ENCODE measurements at regions not wholly inside any gene's neighbourhood (a gene's known extent, or its start where the extent isn't known, plus 50 kb on each side); places are given as distances from the start of the nearest gene placed in this dataset.

DNA sequence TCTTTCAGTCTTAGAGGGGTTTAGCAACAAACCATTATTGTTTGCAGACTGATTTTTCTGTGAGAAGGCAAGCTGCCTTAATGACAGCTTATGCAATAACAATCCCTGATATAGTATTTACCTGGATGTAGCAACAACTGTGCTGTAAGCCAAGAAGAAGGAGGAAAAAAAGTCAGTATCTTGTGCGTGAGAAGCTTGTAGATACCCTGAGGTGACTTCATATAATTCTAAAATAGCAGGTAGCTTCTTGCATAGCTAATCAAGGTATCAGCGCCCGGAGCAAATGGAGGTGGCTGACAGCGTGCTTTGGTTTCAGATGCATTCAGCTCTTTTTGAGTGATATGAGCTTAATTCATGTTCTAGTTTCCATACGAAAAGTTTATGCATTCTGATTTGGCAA lies 309.8 kb downstream of the KLF5 start:
- DNase-seq: no peak
- ChIA-PET CTCF (no interaction called here), POLR2A (no interaction called here)
- no peaks in the 10 kb centered on the region for H3K4me1 Mint-ChIP-seq
- H3K27ac Mint-ChIP-seq: no peak overlapping the region
- no peak for ATAC-seq
- intact Hi-C loops (cut with DNase I, micrococcal nuclease): no loop called here
- H3K36me3 Mint-ChIP-seq (ENCODE audit: low read depth): no peaks in the 10 kb centered on the region
- no peaks in the 10 kb centered on the region for H3K9me3 Mint-ChIP-seq (ENCODE audit: low read depth)
- H3K27me3 Mint-ChIP-seq: peaks cover 1% of the 10 kb centered on the region
- H3K4me3 Mint-ChIP-seq: no peak overlapping the region

DNA sequence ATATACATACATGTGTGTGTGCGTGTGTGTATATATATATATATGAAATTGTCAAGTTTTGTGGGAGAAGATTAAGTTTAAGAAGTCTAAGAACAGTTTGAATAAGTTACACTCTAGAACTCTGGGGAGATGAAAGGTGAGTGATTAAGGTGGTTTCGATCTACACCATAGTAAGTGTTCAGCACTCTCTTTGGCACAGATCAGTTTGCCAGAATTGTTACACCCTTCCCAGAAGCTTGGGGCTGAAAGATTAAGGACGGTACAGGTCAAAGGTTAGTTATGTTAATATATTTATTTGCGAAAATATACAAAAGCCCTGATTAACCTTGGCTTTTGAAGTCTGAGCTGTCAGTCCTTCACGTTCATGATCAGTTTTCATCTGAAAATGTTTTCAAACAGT lies 309.1 kb downstream of the KLF5 start:
- Mint-ChIP-seq H3K27ac (no peak overlapping the region), H3K9me3 (ENCODE audit: low read depth) (no peaks in the 10 kb centered on the region), H3K4me1 (no peaks in the 10 kb centered on the region), H3K27me3 (peaks cover 1% of the 10 kb centered on the region), H3K36me3 (ENCODE audit: low read depth) (no peaks in the 10 kb centered on the region), H3K4me3 (no peak overlapping the region)
- intact Hi-C loops (cut with DNase I, micrococcal nuclease): no loop called here
- ChIA-PET POLR2A (no interaction called here), CTCF (no interaction called here)
- DNase-seq (no peak), ATAC-seq (no peak)

DNA sequence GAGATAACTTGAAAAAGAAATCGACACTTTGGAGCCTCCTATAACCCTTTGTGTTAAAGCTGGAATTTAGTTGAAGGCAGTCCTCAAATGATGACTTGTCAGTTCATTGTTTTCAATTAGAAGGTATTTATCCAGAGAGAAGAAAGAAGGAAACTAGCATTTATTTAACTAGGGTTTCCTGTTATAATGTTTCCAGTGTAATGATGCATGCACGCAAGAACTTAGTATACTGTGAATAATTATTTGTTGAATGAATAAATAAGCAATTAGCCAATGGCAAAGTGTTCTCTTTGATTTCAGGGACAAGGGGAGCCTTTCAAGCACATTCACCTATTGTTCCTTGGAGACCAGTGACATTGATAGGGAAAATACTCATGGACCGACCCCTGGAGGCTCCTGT lies 307.4 kb downstream of the KLF5 start:
- no peaks in the 10 kb centered on the region for H3K9me3 Mint-ChIP-seq (ENCODE audit: low read depth)
- H3K4me3 Mint-ChIP-seq: no peak overlapping the region
- intact Hi-C loops (cut with DNase I, micrococcal nuclease): no loop called here
- no peaks in the 10 kb centered on the region for H3K4me1 Mint-ChIP-seq
- ChIA-PET POLR2A (no interaction called here), CTCF (no interaction called here)
- no peaks in the 10 kb centered on the region for H3K36me3 Mint-ChIP-seq (ENCODE audit: low read depth)
- ATAC-seq: no peak
- H3K27ac Mint-ChIP-seq: no peak overlapping the region
- no peaks in the 10 kb centered on the region for H3K27me3 Mint-ChIP-seq
- DNase-seq: no peak

DNA sequence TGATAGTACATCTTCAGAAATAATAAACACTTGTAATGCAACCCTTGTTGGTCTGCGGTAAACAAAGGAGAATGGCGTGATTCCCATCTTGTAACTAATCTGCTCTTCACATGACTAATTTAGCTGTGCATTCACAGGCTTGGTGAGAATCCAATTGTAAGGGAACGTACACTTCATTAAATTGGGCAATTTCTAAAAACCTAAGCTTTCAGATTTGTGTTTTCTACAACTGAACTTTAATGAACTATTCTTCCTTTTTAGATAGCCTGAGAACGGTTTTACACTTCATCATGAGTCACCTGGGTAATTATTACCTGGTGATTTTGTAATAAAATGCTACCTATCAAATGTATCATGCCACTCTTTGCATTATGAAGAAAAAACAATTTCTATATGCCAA lies 306.9 kb downstream of the KLF5 start:
- no peaks in the 10 kb centered on the region for H3K36me3 Mint-ChIP-seq (ENCODE audit: low read depth)
- H3K27me3 Mint-ChIP-seq: no peaks in the 10 kb centered on the region
- intact Hi-C loops (cut with DNase I, micrococcal nuclease): no loop called here
- CTCF ChIA-PET: no interaction called here
- H3K27ac Mint-ChIP-seq: no peak overlapping the region
- POLR2A ChIA-PET: no interaction called here
- DNase-seq (no peak), ATAC-seq (no peak)
- H3K4me1 Mint-ChIP-seq: no peaks in the 10 kb centered on the region
- no peaks in the 10 kb centered on the region for H3K9me3 Mint-ChIP-seq (ENCODE audit: low read depth)
- H3K4me3 Mint-ChIP-seq: no peak overlapping the region

DNA sequence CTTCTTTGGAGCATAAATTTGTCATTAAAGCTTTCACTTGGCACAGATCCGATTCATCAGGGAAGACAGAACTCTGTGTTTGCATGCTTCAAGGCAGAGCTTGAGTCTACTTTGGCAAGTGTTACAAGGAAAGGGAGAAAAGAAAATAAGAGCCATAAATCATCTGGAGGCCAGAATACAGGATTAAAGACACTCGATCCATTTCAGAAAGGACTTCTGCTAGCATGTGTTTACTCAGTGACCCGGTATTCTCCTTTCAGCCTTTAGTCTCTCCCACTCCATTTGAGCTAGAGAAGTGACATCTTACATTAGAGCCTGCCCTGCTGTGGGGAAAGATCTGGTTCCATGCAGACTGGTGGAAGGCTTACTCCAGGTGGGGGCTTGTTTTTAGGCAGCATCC lies 306.4 kb downstream of the KLF5 start:
- Mint-ChIP-seq H3K9me3 (ENCODE audit: low read depth) (no peaks in the 10 kb centered on the region), H3K36me3 (ENCODE audit: low read depth) (no peaks in the 10 kb centered on the region), H3K27ac (no peak overlapping the region), H3K4me1 (no peaks in the 10 kb centered on the region), H3K4me3 (no peak overlapping the region), H3K27me3 (no peaks in the 10 kb centered on the region)
- intact Hi-C loops (cut with DNase I, micrococcal nuclease): no loop called here
- DNase-seq: no peak
- POLR2A ChIA-PET: no interaction called here
- ATAC-seq: no peak
- CTCF ChIA-PET: no interaction called here

DNA sequence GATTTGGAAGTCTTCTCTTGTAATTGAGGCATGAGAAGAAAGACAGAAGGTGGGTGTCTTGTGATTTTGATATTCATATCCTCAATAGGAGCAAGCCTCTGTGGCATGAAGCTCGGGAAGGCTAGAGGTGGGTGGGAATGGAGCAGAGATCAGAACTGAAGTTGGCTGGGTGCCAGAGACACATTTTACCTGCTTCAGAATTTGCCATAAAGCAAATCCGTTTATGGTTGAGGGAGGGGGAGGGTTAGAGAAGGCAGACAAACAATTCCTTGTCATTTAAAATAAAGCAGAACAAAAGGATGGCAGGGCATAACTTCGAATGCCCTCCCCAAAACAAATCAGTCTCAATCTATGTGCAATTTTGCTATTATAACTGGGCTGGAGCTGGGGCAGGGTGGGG lies 305.9 kb downstream of the KLF5 start:
- CTCF ChIA-PET: no interaction called here
- Mint-ChIP-seq H3K4me1 (no peaks in the 10 kb centered on the region), H3K36me3 (ENCODE audit: low read depth) (no peaks in the 10 kb centered on the region), H3K27me3 (no peaks in the 10 kb centered on the region), H3K9me3 (ENCODE audit: low read depth) (no peaks in the 10 kb centered on the region), H3K4me3 (no peak overlapping the region), H3K27ac (no peak overlapping the region)
- no peak for DNase-seq
- POLR2A ChIA-PET: no interaction called here
- intact Hi-C loops (cut with DNase I, micrococcal nuclease): no loop called here
- ATAC-seq: no peak

DNA sequence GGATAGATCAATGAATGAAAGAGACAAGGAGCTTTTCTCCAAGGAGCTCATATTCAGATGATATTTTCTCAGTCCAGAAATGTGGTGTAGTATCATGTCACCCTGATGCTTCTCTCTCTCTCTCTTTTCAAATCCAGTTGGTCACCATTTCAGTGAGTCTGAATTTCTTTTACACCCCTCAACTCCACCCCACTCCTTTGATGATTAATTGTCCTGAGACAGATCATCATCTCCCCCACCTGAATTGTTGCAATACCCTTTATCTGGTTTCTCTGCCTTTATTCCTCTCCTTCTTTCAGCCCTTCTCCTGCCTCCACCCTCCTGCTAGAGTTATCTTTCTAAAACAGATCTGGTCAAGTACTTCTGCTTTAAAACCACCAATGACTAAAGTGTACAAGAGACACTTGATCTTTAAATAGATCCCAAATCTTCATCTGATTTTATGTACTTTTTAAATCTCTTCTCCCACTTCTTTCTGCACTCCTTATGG lies 299.8 kb downstream of the KLF5 start:
- Mint-ChIP-seq H3K9me3 (ENCODE audit: low read depth) (no peaks in the 10 kb centered on the region), H3K4me1 (no peaks in the 10 kb centered on the region), H3K27me3 (no peaks in the 10 kb centered on the region), H3K4me3 (no peak overlapping the region), H3K36me3 (ENCODE audit: low read depth) (no peaks in the 10 kb centered on the region), H3K27ac (no peak overlapping the region)
- intact Hi-C loops (cut with DNase I, micrococcal nuclease): no loop called here
- ATAC-seq (no peak), DNase-seq (no peak)
- POLR2A ChIA-PET: no interaction called here
- CTCF ChIA-PET: interaction anchor here (1.2 kb wide), 1 partner anchor 36 kb away, joined by 3 read pairs; no protein-coding TSS in a partner anchor

DNA sequence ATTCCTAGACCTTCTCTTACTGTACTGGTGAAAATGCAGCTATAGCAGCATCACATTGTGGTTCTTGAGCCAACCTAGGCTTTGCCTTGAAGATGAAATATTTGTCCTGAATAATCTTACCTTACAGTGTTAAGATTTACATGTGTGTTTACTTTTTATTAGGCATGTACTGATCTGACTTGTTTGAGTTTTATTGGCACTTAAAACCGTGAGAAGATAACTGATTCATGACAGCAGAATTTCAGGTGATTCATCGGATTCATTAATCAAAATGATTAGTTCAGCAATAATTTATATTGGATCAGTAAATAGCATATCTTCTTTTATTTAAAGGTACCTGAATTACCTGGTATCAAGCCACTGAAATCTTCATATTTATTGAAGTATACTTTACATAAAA lies 296.3 kb downstream of the KLF5 start:
- Mint-ChIP-seq H3K4me1 (no peaks in the 10 kb centered on the region), H3K4me3 (no peak overlapping the region), H3K36me3 (ENCODE audit: low read depth) (no peaks in the 10 kb centered on the region), H3K9me3 (ENCODE audit: low read depth) (no peaks in the 10 kb centered on the region), H3K27ac (no peak overlapping the region), H3K27me3 (peaks cover 2% of the 10 kb centered on the region)
- CTCF ChIA-PET: no interaction called here
- ATAC-seq (no peak), DNase-seq (no peak)
- POLR2A ChIA-PET: no interaction called here
- intact Hi-C loops (cut with DNase I, micrococcal nuclease): no loop called here

DNA sequence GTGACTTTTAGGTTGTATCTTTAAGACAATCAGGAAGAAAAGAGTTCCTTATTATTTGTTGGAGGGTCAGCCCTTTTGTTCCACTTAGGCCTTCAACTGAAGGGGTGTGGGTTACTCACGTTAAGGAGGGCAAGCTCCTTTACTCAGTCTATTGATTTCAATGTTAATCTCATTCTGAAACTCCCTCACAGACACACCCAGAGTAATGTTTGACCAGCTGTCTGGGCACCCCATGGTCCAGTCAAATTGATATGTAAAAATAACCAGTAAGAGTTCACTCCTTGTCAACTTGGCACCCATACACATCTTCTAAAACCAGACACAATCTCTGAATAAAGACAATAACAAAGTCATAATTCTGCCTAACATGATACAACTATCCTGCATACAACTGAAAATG lies 292.9 kb downstream of the KLF5 start:
- Mint-ChIP-seq H3K27ac (no peak overlapping the region), H3K4me1 (no peaks in the 10 kb centered on the region), H3K36me3 (ENCODE audit: low read depth) (no peaks in the 10 kb centered on the region), H3K27me3 (peaks cover 5% of the 10 kb centered on the region), H3K4me3 (no peak overlapping the region), H3K9me3 (ENCODE audit: low read depth) (no peaks in the 10 kb centered on the region)
- ChIA-PET CTCF (no interaction called here), POLR2A (no interaction called here)
- ATAC-seq: no peak
- no peak for DNase-seq
- intact Hi-C loops (cut with DNase I, micrococcal nuclease): no loop called here

DNA sequence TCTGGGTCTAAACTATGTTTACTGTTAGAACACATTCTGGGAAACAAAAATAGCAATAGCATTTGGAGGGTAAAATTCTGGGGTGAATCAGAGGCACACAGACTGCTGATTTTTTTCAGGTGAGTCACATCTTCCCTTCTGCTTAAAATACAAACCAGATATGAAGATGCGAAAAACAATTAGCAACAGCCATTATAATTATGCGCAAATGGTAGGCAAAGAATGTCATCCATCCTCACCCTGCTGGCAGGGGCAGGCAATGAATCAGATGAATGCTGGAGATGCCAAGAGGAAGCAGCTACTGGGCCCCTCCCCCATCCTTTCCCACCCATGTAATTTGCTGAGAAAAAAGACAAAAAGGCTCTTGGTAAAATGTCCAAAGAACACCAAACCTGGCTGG lies 282.9 kb downstream of the KLF5 start:
- no peak overlapping the region for H3K4me3 Mint-ChIP-seq

DNA sequence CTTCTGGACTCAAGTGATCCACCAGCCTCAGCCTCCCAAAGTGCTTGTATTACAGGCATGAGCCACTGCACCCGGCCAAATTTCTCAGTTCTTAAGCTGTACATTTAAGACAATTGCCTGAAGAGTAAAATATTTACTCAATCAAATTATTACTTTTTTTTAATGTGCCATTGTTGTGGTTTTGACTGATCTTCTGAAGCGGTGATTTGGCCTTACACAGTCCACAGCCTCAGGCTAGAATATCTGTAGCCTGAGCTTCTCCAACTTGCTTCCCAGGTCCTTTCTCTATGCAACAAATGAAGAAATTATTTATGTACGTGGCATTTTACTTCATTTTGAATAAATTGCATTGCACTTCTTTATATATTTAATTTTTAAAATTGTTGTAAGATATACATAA lies 281.3 kb downstream of the KLF5 start:
- no peaks in the 10 kb centered on the region for H3K9me3 Mint-ChIP-seq (ENCODE audit: low read depth)
- H3K36me3 Mint-ChIP-seq (ENCODE audit: low read depth): no peaks in the 10 kb centered on the region
- DNase-seq (no peak), ATAC-seq (no peak)
- no peak overlapping the region for H3K4me3 Mint-ChIP-seq
- no peaks in the 10 kb centered on the region for H3K27me3 Mint-ChIP-seq
- POLR2A ChIA-PET: no interaction called here
- no peak overlapping the region for H3K27ac Mint-ChIP-seq
- CTCF ChIA-PET: no interaction called here
- intact Hi-C loops (cut with DNase I, micrococcal nuclease): no loop called here
- peaks cover 5% of the 10 kb centered on the region for H3K4me1 Mint-ChIP-seq

More for the DNA sequence above, 282.9 kb downstream of the KLF5 start:
- no peak for DNase-seq
- no peak for ATAC-seq
- ChIA-PET CTCF (no interaction called here), POLR2A (no interaction called here)
- H3K9me3 Mint-ChIP-seq (ENCODE audit: low read depth): peaks cover 3% of the 10 kb centered on the region
- H3K4me1 Mint-ChIP-seq: no peaks in the 10 kb centered on the region
- intact Hi-C loops (cut with DNase I, micrococcal nuclease): no loop called here
- no peaks in the 10 kb centered on the region for H3K36me3 Mint-ChIP-seq (ENCODE audit: low read depth)
- H3K27me3 Mint-ChIP-seq: peaks cover 3% of the 10 kb centered on the region
- no peak overlapping the region for H3K27ac Mint-ChIP-seq

DNA sequence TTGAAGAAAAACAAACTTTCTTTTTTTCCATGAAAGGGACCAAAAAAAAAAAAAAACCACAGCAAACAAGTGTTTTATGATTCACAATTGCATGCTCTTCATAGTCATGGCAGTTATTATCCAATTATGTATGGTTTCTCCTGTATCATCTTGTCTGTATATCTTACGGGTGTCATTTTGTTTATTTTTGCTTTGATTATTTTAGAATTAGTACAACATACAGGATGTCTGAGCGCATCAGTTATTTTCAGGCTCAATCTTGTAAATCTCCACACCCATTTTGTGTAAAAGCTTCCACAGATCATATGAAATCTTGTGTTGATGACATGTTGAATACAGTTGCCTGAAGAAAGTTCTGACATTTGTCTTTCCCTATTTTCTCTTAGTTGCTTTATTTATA lies 280.3 kb downstream of the KLF5 start:
- Mint-ChIP-seq H3K4me3 (no peak overlapping the region), H3K9me3 (ENCODE audit: low read depth) (no peaks in the 10 kb centered on the region), H3K27me3 (no peaks in the 10 kb centered on the region), H3K36me3 (ENCODE audit: low read depth) (no peaks in the 10 kb centered on the region), H3K4me1 (peaks cover 10% of the 10 kb centered on the region), H3K27ac (no peak overlapping the region)
- ATAC-seq (no peak), DNase-seq (no peak)
- ChIA-PET CTCF (no interaction called here), POLR2A (no interaction called here)
- intact Hi-C loops (cut with DNase I, micrococcal nuclease): no loop called here

DNA sequence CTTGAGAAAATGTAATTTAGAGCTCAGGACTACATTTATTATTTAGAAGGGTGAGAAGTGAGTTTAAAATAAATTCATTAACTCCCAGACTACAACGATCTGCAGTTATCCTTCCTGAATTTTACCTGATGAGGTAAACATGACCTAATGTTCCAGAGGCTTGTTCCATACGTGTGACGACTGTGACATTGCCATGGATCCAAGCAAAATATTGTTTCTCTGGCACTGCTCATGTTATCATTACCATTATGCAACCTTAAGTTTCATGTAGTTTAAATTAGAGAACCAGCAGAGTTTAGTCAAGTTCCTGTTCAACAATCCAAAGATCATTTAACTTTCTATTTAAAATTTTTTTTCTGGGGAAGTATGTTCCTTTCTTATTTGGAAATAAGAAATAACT lies 279.6 kb downstream of the KLF5 start:
- H3K36me3 Mint-ChIP-seq (ENCODE audit: low read depth): no peaks in the 10 kb centered on the region
- peaks cover 10% of the 10 kb centered on the region for H3K4me1 Mint-ChIP-seq
- no peak for ATAC-seq
- no peaks in the 10 kb centered on the region for H3K27me3 Mint-ChIP-seq
- no peaks in the 10 kb centered on the region for H3K9me3 Mint-ChIP-seq (ENCODE audit: low read depth)
- POLR2A ChIA-PET: no interaction called here
- intact Hi-C loops (cut with DNase I, micrococcal nuclease): no loop called here
- no peak overlapping the region for H3K4me3 Mint-ChIP-seq
- CTCF ChIA-PET: interaction anchor here (1.0 kb wide), 1 partner anchor 83 kb away, joined by 3 read pairs; no protein-coding TSS in a partner anchor
- no peak for DNase-seq
- no peak overlapping the region for H3K27ac Mint-ChIP-seq
